ENCODE measurements at regions not wholly inside any gene's neighbourhood (a gene's known extent, or its start where the extent isn't known, plus 50 kb on each side); places are given as distances from the start of the nearest gene placed in this dataset.
"Not testable (repeated sequence)": the region's sequence is repeated elsewhere in the genome, so short reads cannot be mapped to it uniquely, and the experiment has no call there.

- TF ChIP-seq POLR2A, CTCF (IDR thresholded peaks at IDR 0.05): not testable (repeated sequence)
These were observed 206.3 kb downstream of the SLC38A4 start for GRCh38 chr12:46619474-46619873.

Data from right lobe of liver (tissue), 4 donors.